NCI-H2107 treated with DMSO at 0.1 percent for 48 hours (cell line): ENCODE measurements at regions not wholly inside any gene's neighbourhood (a gene's known extent, or its start where the extent isn't known, plus 50 kb on each side); places are given as distances from the start of the nearest gene placed in this dataset.

Source experiments
- DNase-seq: peaks from one replicate; lab custom pipeline; 2025; ENCODE audit not compliant: unreplicated experiment; lab: John Stamatoyannopoulos, UW

DNA sequence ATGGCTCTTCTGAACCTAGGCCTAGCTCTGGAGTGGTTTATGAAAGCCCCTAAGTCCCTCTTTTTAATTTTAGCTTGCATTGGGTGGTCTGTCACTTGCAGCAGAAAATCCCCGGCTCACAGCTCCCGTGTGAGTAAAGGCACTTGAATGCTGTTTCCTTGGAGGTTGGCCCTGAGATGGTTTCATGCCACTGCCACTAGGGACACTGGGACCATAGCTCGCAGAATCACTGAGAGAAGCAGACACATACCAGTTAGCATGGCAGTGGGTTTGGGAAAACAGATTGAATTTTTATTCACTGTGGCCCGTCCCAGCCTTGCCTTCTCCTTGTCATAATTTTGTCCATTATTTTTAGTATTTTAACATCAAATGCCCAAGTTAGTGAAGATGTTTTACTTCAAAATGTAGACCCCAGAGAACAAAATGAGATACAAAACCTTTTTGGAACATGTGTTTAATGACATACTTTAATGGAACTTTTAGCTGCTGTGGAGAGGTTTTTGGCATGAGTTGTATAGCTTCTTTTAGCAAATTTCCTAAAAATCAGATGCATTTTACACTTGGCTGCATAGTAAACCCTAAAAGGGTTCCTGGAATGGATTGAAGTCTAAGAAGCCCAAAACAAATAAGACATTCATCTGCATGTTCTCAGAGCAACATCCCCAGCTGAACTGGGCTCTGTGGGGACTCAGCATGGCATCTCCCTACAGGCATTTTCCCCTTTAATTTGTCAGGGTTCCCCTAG lies 259.7 kb upstream of the PITRM1 start:
- no peak for DNase-seq

- no peak for DNase-seq
Measured at GRCh38 chr10:3430501-3430900, 257.9 kb upstream of the PITRM1 start.

DNA sequence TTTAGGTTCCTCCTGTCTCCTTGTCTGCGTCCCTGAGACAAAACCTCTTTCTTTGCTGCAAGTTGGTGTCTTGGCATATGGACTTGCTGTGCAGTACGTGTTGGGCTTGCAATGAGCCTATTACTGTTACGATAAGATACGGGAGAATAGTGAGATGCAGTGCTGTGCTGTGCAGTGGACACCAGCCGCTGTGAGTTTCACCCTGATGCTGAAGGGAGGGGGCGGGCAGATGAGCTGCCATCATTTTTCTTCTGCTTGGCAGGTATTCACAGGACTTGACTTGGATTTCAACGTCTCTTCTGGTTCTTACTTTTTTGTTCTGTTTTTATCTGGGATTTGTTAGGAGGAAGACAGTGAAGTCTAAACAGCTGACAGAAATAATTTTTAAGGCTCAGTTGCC lies 257.1 kb upstream of the PITRM1 start:
- DNase-seq, result no peak

- no peak for DNase-seq
Measured at GRCh38 chr10:3428826-3429225, 256.2 kb upstream of the PITRM1 start.

GRCh38 chr10:3427950-3428354 lies 255.4 kb upstream of the PITRM1 start:
- DNase-seq, result no peak

DNA sequence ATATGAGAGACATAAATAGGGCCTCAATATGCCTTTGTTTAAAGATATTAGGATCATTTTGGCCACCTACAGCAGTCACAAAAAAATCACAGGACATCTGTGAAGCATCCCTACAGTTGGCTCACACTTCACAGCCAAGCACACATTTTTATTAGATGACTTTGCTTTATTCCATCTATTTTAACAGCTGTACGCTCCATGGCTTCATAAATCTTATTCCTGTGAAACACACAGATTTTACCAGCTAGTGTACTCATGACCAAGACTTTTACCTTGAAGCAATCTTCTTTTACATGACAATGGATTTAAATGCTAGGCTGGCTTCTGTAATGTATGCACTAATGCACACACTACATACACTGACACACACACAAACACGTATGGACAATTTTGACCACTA lies 254.8 kb upstream of the PITRM1 start:
- DNase-seq, result no peak

DNA sequence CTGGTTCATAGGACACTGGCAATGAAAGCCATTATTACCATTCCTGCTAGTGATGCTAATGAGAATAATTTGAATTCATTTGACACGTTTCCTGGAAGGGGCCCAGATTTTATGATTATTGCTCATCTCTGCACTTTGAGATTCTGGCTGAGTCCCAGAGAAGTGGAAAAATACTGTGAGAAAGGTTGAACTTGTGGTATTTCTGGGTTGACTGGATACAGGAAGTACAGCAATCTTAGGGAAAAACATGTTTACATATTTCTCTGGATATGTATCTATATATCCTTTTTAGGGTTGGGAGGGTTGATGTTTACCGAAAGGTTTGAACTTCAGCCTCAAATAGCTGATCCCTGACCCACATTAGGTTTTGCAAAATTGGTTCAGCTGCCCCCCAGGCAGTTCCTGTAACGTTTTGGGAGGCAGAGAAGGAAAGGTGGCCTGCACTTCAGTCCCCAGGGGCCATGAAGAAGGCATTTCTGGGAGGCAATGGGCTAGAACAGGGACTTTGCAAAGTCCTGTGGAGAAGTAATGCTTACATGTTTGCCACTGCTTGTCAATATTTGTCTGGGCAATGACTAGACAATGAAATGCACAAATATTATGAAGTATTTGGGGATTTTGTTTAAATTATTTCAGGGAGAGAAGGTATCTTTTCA lies 253.7 kb upstream of the PITRM1 start:
- DNase-seq, result no peak

- DNase-seq, result no peak
Measured at GRCh38 chr10:3425716-3426115, 253.1 kb upstream of the PITRM1 start.

DNA sequence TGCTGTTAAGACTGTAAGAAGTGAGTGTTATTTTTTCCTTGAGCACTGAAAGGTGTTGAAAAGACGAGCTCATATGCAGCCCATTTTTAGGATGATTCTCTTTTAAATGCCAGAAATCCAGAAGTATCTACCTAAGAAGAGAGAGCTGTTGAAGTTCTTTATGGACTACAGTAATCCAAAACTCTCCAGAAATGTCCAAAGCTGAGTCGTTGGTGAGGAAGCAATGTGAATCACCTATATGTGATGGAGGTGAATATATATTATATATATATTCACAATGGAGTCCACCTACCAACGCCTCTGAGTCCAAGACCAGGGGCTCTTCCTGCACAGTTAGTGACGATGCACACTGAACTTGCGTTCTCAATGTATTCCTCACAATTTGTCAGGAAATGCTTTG lies 252.7 kb upstream of the PITRM1 start:
- DNase-seq, result no peak

DNA sequence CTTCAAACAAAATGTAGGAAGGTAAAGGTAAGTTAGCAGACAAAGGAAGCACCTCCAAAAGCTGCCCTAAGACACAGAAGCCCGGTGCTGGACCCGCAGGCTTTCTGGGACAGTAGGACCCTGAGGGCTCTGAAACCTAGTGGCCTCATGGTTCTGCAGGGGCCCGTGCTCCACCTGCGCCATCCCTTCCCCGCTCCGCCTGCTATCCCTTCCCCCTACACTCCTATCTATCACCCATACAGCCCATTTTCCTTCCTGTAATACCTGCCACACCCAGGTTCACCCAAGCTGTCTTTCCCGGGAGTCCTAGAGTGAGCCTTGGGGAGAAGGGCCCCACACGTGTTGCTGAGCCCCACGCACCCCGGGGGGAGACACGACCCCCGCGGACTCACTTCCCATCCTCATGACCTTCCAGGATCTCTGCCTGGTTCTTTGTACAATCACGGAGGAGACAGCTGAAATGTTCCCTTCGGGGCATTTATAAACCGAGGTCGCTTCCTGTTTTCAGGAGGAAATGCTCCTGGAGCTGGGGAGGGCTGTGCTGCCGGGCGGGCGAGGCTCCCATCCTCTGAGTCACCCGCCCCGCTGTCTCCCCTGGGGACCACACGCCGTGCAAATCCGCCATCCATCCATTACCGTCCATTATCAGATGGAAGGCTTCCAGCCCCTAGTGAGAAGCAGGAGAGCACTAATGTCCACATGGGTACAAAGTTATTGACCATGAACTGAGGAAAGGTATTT lies 251.7 kb upstream of the PITRM1 start:
- no peak for DNase-seq

GRCh38 chr10:3423384-3423783 lies 250.8 kb upstream of the PITRM1 start:
- DNase-seq, result no peak

DNA sequence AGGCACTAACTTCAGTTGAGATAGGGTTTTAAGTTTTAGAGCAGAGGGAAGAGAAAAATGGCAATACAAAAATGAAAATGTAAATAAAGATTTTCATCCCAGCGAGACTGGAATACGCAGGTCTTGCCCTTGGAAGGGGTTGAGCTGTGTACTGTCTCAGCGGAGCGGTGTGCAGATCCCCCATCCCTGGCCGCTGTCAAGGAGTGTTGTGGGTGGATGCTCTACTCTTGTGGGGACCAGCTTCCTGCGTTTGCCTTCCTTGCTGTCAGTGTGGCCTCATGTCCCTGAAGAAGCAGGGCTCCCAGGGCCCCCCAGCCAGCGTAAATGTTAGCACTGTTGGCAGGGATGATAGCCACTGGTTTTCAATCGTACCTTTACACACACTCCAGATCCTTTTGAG lies 249.7 kb upstream of the PITRM1 start:
- DNase-seq, result no peak

GRCh38 chr10:3421537-3422257 lies 249.1 kb upstream of the PITRM1 start:
- DNase-seq, result no peak

- DNase-seq, result no peak
Measured at GRCh38 chr10:3420527-3421469, 248.2 kb upstream of the PITRM1 start.

- DNase-seq, result no peak
Measured at GRCh38 chr10:3419719-3420495, 247.3 kb upstream of the PITRM1 start.

DNA sequence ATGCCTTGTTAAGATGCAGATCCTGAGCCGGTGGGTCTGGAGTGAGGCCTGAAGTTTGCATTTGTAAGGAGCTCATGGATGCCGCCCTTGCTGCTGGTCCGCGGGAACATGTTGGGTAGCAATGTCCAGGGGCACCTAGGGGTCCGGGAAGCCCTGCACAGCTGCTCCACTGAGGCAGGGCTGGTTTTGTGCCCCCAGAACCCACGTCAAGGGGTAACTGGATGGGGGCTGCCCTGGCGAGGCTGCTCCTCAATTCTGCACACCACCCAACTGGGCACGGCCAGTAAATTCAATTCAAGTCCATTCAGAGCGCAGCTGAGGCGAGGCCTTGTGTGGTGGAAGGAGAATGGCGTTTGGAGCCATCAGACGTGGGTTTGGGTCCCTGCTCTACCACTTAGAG lies 246.3 kb upstream of the PITRM1 start:
- DNase-seq, result no peak

GRCh38 chr10:3418041-3418754 lies 245.6 kb upstream of the PITRM1 start:
- no peak for DNase-seq

- DNase-seq, result no peak
Measured at GRCh38 chr10:3417096-3417495, 244.5 kb upstream of the PITRM1 start.
